Brain microvascular endothelial cell (primary cell): ENCODE measurements at regions not wholly inside any gene's neighbourhood (a gene's known extent, or its start where the extent isn't known, plus 50 kb on each side); places are given as distances from the start of the nearest gene placed in this dataset.

Source experiments
- DNase-seq: peaks from one replicate; pipeline ENCODE4 v3.0.0-alpha.2; 2020
- H3K27ac ChIP-seq: fragments of 250-450 bp; sonication (Bioruptor Pico); 2 replicates; pipeline ENCODE4 v1.5.1; 2020; ENCODE audit warnings: mild to moderate bottlenecking, moderate library complexity
- H3K27me3 ChIP-seq: fragments of 250-450 bp; sonication (Bioruptor Pico); replicated peaks from 2 replicates; pipeline ENCODE4 v1.5.1; 2020; ENCODE audit warnings: mild to moderate bottlenecking
- H3K36me3 ChIP-seq: fragments of 250-450 bp; sonication (Bioruptor Pico); replicated peaks from 2 replicates; pipeline ENCODE4 v1.5.1; 2020; ENCODE audit warnings: mild to moderate bottlenecking
- H3K4me3 ChIP-seq: 2 replicates; pipeline ENCODE4 v1.5.1; 2011; ENCODE audit warnings: low read depth, mild to moderate bottlenecking, control low read depth, low read length, moderate library complexity
- in situ Hi-C: cut with HindIII; loops from 2 replicates; pipeline ENCODE4 v1.10.0; 2017; ENCODE audit warnings: low sequenced_read_pairs, low pct_ligation_motif_present
- TF ChIP-seq, protein P1 (sequence below): IDR thresholded peaks from 2 replicates; pipeline ENCODE4 v1.5.1; 2011; ENCODE audit warnings: low read depth, mild to moderate bottlenecking, moderate library complexity, low read length, control low read depth, inconsistent platforms; ENCODE audit errors: missing control alignments

DNA sequence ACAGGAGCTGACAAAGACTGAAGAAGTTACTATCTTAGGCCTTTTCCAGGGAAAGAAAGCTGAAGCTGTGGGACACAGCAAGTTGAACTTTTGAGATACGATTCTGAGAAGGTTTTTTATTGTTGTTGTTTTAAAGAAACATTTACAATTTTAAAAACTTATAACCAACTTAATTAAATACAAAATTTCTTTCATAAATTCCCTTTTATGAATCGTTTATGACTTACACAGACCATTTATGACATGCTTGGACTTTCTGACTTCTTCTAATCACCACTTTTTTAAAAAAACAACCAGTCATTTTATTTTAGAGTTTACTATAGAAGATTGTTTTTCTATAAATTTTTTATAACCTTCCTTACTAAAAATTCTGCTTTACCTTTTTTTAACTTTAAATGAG lies 68.7 kb downstream of the DHRS2 start:
- Histone ChIP-seq H3K27me3 (no peaks in the 10 kb centered on the region), H3K27ac (no peak overlapping the region), H3K36me3 (no peaks in the 10 kb centered on the region), H3K4me3 (no peak overlapping the region)
- DNase-seq = no peak
- in situ Hi-C loops = no loop called here
- TF ChIP-seq, protein P1, sequence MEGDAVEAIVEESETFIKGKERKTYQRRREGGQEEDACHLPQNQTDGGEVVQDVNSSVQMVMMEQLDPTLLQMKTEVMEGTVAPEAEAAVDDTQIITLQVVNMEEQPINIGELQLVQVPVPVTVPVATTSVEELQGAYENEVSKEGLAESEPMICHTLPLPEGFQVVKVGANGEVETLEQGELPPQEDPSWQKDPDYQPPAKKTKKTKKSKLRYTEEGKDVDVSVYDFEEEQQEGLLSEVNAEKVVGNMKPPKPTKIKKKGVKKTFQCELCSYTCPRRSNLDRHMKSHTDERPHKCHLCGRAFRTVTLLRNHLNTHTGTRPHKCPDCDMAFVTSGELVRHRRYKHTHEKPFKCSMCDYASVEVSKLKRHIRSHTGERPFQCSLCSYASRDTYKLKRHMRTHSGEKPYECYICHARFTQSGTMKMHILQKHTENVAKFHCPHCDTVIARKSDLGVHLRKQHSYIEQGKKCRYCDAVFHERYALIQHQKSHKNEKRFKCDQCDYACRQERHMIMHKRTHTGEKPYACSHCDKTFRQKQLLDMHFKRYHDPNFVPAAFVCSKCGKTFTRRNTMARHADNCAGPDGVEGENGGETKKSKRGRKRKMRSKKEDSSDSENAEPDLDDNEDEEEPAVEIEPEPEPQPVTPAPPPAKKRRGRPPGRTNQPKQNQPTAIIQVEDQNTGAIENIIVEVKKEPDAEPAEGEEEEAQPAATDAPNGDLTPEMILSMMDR = no peak

DNA sequence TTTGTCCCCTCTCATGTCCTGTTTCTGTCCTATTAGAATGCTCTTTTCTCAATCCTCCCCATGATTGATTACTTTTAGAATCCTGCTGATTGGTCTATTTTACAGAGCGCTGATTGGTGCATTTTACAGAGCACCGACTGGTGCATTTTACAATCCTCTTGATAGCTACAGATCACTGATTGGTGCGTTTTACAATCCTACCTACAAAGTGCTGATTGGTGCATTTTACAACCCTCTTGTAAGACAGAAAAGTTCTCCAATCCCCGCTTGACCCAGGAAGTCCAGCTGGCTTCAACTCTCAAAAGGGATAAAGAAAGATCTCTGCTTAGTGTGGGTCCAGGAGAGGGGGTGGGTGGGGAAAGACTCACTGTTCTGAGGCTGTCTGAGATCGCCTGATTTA lies 71.3 kb downstream of the DHRS2 start:
- no peaks in the 10 kb centered on the region for H3K27me3 ChIP-seq
- no peak for DNase-seq
- no peaks in the 10 kb centered on the region for H3K36me3 ChIP-seq
- H3K4me3 ChIP-seq = no peak overlapping the region
- no peak overlapping the region for H3K27ac ChIP-seq
- TF ChIP-seq, protein P1 = no peak
- in situ Hi-C loops = no loop called here

DNA sequence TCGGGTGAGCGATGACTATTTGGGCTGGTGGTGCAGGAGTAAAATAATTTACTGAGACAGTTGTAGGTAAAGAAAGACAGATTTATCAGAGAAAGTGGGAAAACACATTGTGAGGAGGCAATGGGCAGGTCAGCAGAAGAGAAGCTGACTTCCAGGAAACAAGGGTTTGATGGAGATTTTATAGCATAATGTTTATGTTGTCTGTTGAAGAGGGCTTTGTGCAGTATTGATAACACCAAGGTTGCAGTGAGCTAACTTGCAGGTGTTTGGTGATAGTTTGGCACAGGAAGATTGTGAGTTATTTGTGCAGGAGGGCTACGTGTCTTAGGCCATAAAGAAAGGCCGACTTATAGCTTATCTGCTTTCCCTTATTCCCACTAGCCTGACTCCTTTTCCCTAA lies 72.2 kb downstream of the DHRS2 start:
- no peak for DNase-seq
- H3K27ac ChIP-seq = no peak overlapping the region
- no peaks in the 10 kb centered on the region for H3K27me3 ChIP-seq
- no peaks in the 10 kb centered on the region for H3K36me3 ChIP-seq
- in situ Hi-C loops = no loop called here
- TF ChIP-seq, protein P1 = no peak
- no peak overlapping the region for H3K4me3 ChIP-seq

DNA sequence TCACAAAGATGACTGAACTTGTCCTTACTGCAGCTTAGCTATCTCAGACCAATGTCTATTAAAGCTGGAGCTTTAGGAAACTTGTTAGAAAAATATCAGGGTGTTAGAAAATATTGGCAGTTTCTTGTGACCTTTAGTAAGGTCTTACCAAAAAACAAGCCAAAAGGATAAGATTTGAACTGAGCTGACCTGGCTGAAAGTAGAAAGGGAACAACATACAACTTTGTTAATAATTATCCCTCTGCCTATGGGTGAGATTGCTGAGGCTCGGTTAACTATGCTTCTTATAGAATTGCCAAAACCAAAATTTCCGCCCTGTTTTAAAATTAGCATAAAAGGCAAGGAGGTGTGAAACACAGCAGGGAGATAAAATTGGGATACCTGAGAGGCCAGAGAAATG lies 73.8 kb downstream of the DHRS2 start:
- TF ChIP-seq, protein P1 = no peak
- no peaks in the 10 kb centered on the region for H3K36me3 ChIP-seq
- in situ Hi-C loops = no loop called here
- H3K4me3 ChIP-seq = no peak overlapping the region
- no peak overlapping the region for H3K27ac ChIP-seq
- DNase-seq = no peak
- H3K27me3 ChIP-seq = no peaks in the 10 kb centered on the region

DNA sequence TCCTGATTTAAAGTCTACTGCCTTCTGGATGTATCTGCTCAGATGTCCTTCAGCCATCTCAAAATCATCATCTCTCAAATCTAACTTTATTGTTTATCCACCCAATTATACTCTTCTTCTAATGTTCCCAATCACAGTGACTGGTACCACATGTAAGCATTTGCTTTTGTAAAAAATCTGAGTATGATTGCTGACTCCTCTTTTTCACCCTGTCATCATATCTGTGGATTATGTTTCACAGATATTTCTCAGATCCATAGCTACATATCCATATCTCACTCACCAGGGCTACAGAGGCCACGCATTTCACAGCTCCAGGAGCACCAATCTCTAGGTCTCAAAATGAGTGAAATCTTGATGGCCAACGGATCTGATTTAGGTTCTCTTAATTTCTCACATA lies 76.1 kb downstream of the DHRS2 start:
- in situ Hi-C loops = no loop called here
- TF ChIP-seq, protein P1 = no peak
- no peaks in the 10 kb centered on the region for H3K27me3 ChIP-seq
- DNase-seq = no peak
- no peak overlapping the region for H3K4me3 ChIP-seq
- no peak overlapping the region for H3K27ac ChIP-seq
- no peaks in the 10 kb centered on the region for H3K36me3 ChIP-seq

DNA sequence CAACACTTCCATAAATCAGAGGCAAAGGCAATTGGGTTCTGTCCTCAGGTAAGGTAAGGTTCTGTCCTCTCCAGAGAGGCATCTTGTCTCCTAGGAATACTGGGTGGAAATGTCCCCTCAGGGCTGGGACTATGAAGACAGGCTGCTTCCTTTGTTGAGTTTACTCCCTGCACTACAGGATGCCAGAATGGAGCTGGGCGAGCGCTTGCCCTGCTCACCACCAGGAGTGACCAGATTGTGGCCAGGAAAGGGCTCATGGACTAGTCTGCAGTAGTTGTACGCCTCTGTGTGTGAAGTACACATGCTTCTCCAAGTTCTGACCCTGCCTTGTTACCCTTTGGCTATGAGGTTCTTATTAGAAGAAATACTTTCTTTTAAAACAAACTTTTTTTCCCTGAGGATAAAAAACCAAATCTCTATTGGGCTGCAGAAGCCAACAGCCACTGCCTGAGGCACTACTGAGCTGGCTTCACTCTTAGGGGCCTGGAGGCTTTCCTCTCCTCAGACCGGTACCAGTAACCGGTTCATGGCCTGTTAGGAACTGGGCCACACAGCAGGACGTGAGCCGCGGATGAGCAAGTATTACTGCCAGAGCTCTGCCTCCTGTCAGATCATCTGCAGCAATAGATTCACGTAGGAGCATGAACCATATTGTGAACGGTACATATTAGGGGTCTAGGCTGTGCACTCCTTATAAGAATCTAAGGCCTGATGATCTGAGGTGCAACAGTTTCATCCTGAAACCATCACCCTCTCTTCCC lies 83.2 kb downstream of the DHRS2 start:
- no peaks in the 10 kb centered on the region for H3K27me3 ChIP-seq
- no peak for DNase-seq
- TF ChIP-seq, protein P1 = no peak
- H3K4me3 ChIP-seq = no peak overlapping the region
- in situ Hi-C loops = no loop called here
- no peak overlapping the region for H3K27ac ChIP-seq
- H3K36me3 ChIP-seq = no peaks in the 10 kb centered on the region
